ENCODE measurements at regions not wholly inside any gene's neighbourhood (a gene's known extent, or its start where the extent isn't known, plus 50 kb on each side); places are given as distances from the start of the nearest gene placed in this dataset.
"Not testable (repeated sequence)": the region's sequence is repeated elsewhere in the genome, so short reads cannot be mapped to it uniquely, and the experiment has no call there.

DNA sequence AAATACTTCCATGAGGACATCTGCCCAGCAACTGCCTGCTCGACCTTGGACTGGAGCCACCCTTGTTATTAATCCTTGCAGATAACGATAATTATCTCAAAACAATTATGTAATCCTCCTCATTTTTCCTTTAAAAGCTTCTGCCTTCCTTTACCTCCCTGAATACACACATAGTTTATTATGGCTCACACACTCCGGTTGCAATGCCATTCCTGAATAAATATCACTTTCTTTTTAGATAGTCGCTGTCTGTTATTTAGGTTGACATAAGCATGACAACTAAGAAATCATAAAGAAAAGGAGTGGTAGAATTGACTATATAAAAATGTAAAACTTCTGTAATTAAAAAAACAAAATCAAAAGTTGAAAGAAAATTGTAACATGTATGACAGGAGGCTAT lies 64.8 kb downstream of the B4GALT7 start:
- H3K27ac ChIP-seq; H3K9me2 ChIP-seq (ENCODE audit: insufficient read depth); in situ Hi-C loops (cut with MboI); H3F3A ChIP-seq (ENCODE audit: insufficient read depth); H3K9ac ChIP-seq; H3K4me2 ChIP-seq (ENCODE audit: unreplicated experiment); H3K4me3 ChIP-seq; H3K36me3 ChIP-seq (ENCODE audit: low read depth); H3K27me3 ChIP-seq (replicated peaks; ENCODE audit: insufficient read depth); H3K9me3 ChIP-seq (ENCODE audit: low read depth); H3K4me1 ChIP-seq (ENCODE audit: insufficient read depth); H2AFZ ChIP-seq; DNase-seq; H4K20me1 ChIP-seq (ENCODE audit: insufficient read depth): not testable (repeated sequence)
- WGBS, 2 experiments (ENCODE audit: low coverage in 1 of 2, low lambda C conversion rate in 2 of 2, missing lambda C conversion rate in 2 of 2), result 79 to 96% methylated on average over 2 to 4 of the region's 4 CpGs
- H3K79me2 ChIP-seq (ENCODE audit: insufficient read depth), result peaks cover 19% of the 10 kb centered on the region

DNA sequence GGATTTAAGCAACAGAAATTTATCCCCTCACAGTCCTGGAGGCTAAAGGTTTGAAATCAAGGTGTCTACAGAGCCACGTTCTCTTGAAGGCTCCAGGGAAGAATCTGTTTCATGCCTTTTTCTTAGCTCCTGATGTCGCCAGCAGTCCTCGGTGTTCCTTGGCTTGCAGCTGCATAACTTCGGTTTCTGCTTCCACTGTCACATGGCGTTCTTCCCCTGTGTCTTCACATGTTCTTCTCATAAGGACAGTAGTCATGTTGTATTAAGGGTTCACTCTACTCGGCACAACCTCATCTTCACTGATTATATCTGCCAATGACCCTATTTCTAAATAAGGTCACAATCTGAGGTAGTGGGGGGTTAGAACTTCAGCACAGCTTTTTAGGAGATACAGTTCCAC lies 65.2 kb downstream of the B4GALT7 start:
- H3K9ac ChIP-seq; H3K4me2 ChIP-seq (ENCODE audit: unreplicated experiment); H3K9me3 ChIP-seq (ENCODE audit: low read depth); H3K4me1 ChIP-seq (ENCODE audit: insufficient read depth); H3K9me2 ChIP-seq (ENCODE audit: insufficient read depth); H3K27ac ChIP-seq; H3K4me3 ChIP-seq; H3K27me3 ChIP-seq (replicated peaks; ENCODE audit: insufficient read depth); H3K36me3 ChIP-seq (ENCODE audit: low read depth); in situ Hi-C loops (cut with MboI); H2AFZ ChIP-seq; H3F3A ChIP-seq (ENCODE audit: insufficient read depth); H4K20me1 ChIP-seq (ENCODE audit: insufficient read depth); DNase-seq: not testable (repeated sequence)
- peaks cover 19% of the 10 kb centered on the region for H3K79me2 ChIP-seq (ENCODE audit: insufficient read depth)
- WGBS, 2 experiments (ENCODE audit: low coverage in 1 of 2, low lambda C conversion rate in 2 of 2, missing lambda C conversion rate in 2 of 2), result 20 to 24% methylated on average over 4 to 5 of the region's 6 CpGs

DNA sequence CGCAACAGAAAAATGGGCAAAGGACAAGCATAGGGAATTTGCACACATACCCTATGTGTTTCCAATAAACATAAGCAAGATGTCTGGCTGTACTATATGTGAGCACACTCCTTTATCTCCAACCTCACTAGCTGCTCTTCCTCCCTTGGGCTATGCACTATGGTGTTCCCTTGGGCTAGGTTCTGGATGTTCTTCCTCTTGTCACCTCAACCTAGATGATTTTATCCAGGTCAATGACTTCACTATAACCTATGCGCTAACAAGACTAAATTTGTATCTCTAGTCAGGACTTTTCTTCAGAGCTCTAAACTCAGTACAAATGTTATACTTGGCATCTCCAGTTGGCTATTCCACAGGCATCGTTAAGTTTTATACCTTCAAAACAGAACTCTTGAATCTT lies 66.0 kb downstream of the B4GALT7 start:
- 81 to 83% methylated on average over 2 of the region's 3 CpGs for WGBS, 2 experiments (ENCODE audit: low coverage in 1 of 2, low lambda C conversion rate in 2 of 2, missing lambda C conversion rate in 2 of 2)
- H2AFZ ChIP-seq; H3K4me1 ChIP-seq (ENCODE audit: insufficient read depth); H3K4me2 ChIP-seq (ENCODE audit: unreplicated experiment); in situ Hi-C loops (cut with MboI); H3K27ac ChIP-seq; H3K36me3 ChIP-seq (ENCODE audit: low read depth); H4K20me1 ChIP-seq (ENCODE audit: insufficient read depth); DNase-seq; H3K9me3 ChIP-seq (ENCODE audit: low read depth); H3K4me3 ChIP-seq; H3K9ac ChIP-seq; H3K27me3 ChIP-seq (replicated peaks; ENCODE audit: insufficient read depth); H3F3A ChIP-seq (ENCODE audit: insufficient read depth); H3K9me2 ChIP-seq (ENCODE audit: insufficient read depth): not testable (repeated sequence)
- H3K79me2 ChIP-seq (ENCODE audit: insufficient read depth), result peaks cover 14% of the 10 kb centered on the region

DNA sequence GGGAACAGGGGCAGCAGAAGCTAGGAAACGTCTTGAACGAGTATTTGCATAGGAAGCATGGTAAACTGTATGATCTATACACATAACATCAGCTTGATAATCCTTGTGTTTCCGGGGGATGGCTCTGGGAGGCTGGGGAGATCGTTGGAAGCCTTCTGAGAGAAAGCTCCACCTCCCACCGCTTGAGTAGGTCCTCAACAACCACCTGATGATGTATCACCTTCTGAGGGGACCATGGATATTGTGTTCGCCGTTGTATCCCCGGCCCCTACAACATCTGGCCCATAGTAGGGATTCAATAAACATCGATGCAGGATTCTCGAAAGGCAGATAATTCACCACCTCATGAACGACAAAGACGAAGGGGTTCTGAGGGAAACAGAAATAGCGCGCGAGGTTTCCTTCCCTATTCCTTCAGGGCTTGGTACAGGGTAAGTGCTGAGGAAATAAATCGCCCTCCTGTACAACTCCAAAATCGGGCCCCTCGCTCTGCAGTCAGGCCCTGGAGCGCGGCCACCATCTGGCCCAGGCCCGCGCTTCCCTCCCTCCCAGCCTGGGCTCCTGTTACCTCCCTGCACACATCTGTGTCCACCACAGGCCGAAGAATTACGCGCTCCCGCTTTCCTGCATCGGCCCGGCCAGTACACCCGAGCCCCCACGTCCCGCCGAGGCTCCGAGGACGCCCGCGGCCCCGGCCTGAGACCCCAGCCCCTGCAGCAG lies 71.3 kb downstream of the B4GALT7 start:
- DNase-seq; H3K4me1 ChIP-seq (ENCODE audit: insufficient read depth); H3K9me3 ChIP-seq (ENCODE audit: low read depth); in situ Hi-C loops (cut with MboI); H3F3A ChIP-seq (ENCODE audit: insufficient read depth); H3K27me3 ChIP-seq (replicated peaks; ENCODE audit: insufficient read depth); H2AFZ ChIP-seq; H4K20me1 ChIP-seq (ENCODE audit: insufficient read depth); H3K36me3 ChIP-seq (ENCODE audit: low read depth); H3K27ac ChIP-seq; H3K9me2 ChIP-seq (ENCODE audit: insufficient read depth): not testable (repeated sequence)
- peak overlapping the region; percentile 51; the same call in 1 of the 2 replicates for H3K9ac ChIP-seq
- peaks cover 13% of the 10 kb centered on the region for H3K79me2 ChIP-seq (ENCODE audit: insufficient read depth)
- peak overlapping the region; percentile 66 for H3K4me3 ChIP-seq
- peak overlapping the region; percentile 58 for H3K4me2 ChIP-seq (ENCODE audit: unreplicated experiment)
- WGBS, 2 experiments (ENCODE audit: low coverage in 1 of 2, low lambda C conversion rate in 2 of 2, missing lambda C conversion rate in 2 of 2), result 1 to 3% methylated on average over 9 to 11 of the region's 37 CpGs

DNA sequence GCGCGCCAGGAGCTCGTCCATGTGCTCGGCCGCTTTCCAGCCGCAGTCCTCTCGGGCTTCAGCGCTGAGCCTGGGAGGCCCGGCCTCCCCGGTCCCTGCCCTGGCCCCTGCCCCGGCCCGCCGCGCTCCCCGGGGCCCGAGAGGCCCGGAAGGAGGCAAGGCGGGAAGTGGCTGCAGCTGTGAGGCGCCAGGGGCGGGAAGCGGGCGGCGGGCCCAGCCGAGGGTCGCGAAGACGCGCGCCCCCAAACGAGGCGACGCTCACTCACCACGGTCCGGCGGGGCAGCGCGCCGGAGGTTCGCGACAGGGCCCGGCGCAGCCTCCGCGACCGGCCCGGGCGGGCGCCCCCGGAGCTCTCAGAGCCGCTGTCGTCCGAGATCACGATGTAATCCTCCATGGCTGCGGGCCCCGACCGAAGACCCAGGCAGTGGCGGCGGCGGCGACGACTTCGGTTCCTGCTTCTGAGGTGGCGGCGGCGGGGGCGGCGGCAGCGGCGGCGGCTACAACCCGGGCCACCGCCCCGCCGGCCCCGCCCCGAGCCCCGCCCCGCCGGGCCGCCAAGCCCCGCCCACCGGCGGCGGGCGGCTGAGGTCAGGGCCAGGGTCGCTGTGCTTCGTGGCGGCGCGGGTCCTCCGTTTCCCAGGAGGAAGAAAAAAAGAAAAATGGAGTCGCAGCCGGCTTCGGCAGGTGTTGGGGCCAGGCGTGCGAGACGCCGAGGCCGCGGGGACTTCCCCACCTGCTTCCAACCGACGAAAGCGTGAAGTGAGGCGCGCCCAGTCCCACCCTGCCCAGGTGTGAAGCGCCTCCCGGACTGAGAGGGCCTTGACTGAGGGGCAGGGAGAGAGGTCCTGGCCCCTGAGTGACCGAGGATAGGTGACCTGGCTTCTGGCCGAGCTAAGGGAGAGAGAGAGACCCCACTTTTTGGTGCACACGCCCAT lies 72.1 kb downstream of the B4GALT7 start:
- peak overlapping the region; percentile 65 for H3K9ac ChIP-seq

More for the DNA sequence above, 72.1 kb downstream of the B4GALT7 start:
- in situ Hi-C loops (cut with MboI); H3K36me3 ChIP-seq (ENCODE audit: low read depth); H3K4me1 ChIP-seq (ENCODE audit: insufficient read depth); H3K9me2 ChIP-seq (ENCODE audit: insufficient read depth); H3K27me3 ChIP-seq (replicated peaks; ENCODE audit: insufficient read depth); H3K4me2 ChIP-seq (ENCODE audit: unreplicated experiment); H3F3A ChIP-seq (ENCODE audit: insufficient read depth); H4K20me1 ChIP-seq (ENCODE audit: insufficient read depth); H3K27ac ChIP-seq; H3K9me3 ChIP-seq (ENCODE audit: low read depth): not testable (repeated sequence)
- H3K79me2 ChIP-seq (ENCODE audit: insufficient read depth), result peaks cover 13% of the 10 kb centered on the region
- H2AFZ ChIP-seq, result 0 out of 2 replicates have a peak overlapping the region, but pooled peaks have one; percentile 60
- WGBS, 2 experiments (ENCODE audit: low coverage in 1 of 2, low lambda C conversion rate in 2 of 2, missing lambda C conversion rate in 2 of 2), result 3 to 80% methylated on average over 1 to 28 of the region's 110 CpGs
- peak overlapping the region; percentile 64 for H3K4me3 ChIP-seq
- peak; percentile 55 for DNase-seq

Data from GM23248 (cell line).